ENCODE measurements at regions not wholly inside any gene's neighbourhood (a gene's known extent, or its start where the extent isn't known, plus 50 kb on each side); places are given as distances from the start of the nearest gene placed in this dataset.

DNA sequence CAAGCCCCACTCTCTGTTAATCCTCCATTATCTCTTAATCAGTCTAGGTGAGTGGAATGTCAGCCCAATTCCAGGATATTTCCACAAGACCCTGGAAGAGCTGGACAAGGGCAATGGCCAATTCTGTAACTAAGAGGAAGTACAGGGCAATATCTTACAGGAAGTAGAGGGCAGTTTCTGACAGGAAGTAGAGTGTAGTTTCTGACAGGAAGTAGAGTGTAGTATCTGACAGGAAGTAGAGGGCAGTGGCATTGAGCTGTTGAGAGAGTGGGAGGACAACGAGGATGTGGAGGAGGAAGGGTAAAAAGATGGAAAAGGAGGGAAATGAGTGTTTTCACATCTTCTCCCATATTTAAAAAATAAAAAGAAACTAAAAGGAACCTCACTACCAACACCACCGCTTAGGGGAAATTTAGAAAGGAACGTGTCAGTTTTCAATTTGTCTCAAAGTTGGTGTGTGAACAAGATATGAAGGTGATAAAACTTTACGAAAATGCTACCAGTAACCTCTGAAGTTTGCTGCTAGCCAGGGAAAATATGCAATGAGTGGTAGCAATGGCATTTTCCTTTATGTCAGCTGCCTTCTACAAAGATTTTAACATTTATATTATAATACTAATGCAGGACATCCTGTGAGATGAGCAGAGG, 430.9 kb upstream of the HNRNPA3 start:
- peaks cover 20% of the 10 kb centered on the region for H3K4me1 Mint-ChIP-seq (ENCODE audit: unreplicated experiment)
- peak overlapping the region; percentile 83 for H3K27ac Mint-ChIP-seq (ENCODE audit: unreplicated experiment)
- H3K27me3 Mint-ChIP-seq (ENCODE audit: unreplicated experiment): peaks cover 5% of the 10 kb centered on the region
- TF ChIP-seq, protein P1, sequence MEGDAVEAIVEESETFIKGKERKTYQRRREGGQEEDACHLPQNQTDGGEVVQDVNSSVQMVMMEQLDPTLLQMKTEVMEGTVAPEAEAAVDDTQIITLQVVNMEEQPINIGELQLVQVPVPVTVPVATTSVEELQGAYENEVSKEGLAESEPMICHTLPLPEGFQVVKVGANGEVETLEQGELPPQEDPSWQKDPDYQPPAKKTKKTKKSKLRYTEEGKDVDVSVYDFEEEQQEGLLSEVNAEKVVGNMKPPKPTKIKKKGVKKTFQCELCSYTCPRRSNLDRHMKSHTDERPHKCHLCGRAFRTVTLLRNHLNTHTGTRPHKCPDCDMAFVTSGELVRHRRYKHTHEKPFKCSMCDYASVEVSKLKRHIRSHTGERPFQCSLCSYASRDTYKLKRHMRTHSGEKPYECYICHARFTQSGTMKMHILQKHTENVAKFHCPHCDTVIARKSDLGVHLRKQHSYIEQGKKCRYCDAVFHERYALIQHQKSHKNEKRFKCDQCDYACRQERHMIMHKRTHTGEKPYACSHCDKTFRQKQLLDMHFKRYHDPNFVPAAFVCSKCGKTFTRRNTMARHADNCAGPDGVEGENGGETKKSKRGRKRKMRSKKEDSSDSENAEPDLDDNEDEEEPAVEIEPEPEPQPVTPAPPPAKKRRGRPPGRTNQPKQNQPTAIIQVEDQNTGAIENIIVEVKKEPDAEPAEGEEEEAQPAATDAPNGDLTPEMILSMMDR (IDR thresholded peaks at IDR 0.05; ENCODE audit: unreplicated experiment): no peak
- no peak for DNase-seq (ENCODE audit: low spot score)
- no peaks in the 10 kb centered on the region for H3K36me3 Mint-ChIP-seq (ENCODE audit: low read depth, unreplicated experiment)
- H3K4me3 Mint-ChIP-seq (ENCODE audit: unreplicated experiment): peak overlapping the region; percentile 27
- H3K9me3 Mint-ChIP-seq (ENCODE audit: unreplicated experiment): no peaks in the 10 kb centered on the region

DNA sequence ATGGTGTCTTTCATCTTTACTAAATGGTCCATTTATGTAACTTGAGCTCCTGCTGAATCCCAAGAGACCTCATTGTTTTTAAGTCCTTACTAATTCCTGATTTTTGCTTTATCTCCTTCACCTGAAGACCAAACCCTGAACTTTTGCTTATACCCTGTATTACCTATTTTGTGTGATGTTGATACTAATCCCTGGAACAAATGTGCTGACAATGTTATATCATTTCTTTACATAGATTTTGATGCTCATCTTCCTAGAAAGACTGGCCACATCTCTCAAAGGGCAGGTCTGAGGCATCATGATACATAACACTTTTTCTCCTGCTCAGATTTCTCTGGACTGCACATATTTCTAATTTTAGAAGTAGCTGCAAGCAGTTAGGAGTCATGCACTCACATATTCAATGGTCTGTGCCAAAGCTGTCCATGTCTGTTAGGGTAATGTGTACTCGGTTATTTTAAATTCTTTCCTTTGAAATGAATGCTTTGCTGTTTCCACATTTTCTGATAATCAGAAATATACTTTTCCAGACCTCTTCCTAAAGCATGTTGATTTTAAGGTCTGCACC, 427.9 kb upstream of the HNRNPA3 start:
- Mint-ChIP-seq H3K36me3 (ENCODE audit: low read depth, unreplicated experiment) (no peaks in the 10 kb centered on the region), H3K4me3 (ENCODE audit: unreplicated experiment) (no peak overlapping the region), H3K9me3 (ENCODE audit: unreplicated experiment) (no peaks in the 10 kb centered on the region), H3K4me1 (ENCODE audit: unreplicated experiment) (peaks cover 11% of the 10 kb centered on the region), H3K27ac (ENCODE audit: unreplicated experiment) (no peak overlapping the region), H3K27me3 (ENCODE audit: unreplicated experiment) (no peaks in the 10 kb centered on the region)
- no peak for DNase-seq (ENCODE audit: low spot score)
- TF ChIP-seq, protein P1 (IDR thresholded peaks at IDR 0.05; ENCODE audit: unreplicated experiment): no peak

DNA sequence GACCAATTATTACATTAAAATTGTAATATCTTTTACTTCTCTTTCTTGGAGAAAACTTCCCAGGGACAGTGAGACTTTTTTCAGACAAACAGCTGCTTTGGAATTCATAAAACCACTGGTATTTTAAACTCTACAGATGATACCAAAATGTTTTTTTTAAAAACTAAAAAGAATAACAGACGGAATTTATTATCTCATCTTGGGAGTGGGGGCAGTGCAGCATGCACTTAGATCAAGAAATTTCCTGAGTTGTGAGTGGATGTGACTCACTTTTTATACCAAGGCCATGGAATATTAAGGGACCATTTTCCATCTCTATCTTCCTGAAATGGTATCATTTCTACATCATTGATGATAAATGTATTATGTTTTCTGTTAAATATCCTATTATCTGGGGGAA, 422.8 kb upstream of the HNRNPA3 start:
- no peak overlapping the region for H3K4me3 Mint-ChIP-seq (ENCODE audit: unreplicated experiment)
- H3K9me3 Mint-ChIP-seq (ENCODE audit: unreplicated experiment): no peaks in the 10 kb centered on the region
- no peak overlapping the region for H3K27ac Mint-ChIP-seq (ENCODE audit: unreplicated experiment)
- H3K27me3 Mint-ChIP-seq (ENCODE audit: unreplicated experiment): no peaks in the 10 kb centered on the region
- DNase-seq (ENCODE audit: low spot score): no peak
- no peaks in the 10 kb centered on the region for H3K36me3 Mint-ChIP-seq (ENCODE audit: low read depth, unreplicated experiment)
- peaks cover 3% of the 10 kb centered on the region for H3K4me1 Mint-ChIP-seq (ENCODE audit: unreplicated experiment)
- TF ChIP-seq, protein P1 (IDR thresholded peaks at IDR 0.05; ENCODE audit: unreplicated experiment): no peak

DNA sequence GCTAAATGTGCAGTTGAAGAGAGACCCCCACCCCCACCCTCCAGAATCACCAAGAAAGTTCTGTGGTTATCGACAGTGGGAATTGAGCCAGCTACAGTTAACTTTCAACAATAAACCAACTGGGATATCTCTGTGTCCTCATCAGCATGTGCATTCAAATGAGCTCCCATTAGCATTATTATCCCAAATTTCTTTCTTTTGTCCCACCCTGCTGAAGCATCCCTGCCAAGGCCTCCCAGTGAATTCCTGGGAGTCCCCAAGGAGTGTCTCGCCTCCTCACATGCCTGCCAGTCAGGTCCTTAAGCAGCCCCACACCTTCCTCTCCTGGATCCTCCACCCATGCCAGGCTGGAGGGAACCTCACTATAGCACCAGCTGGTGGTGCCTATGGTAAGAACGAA, 422.1 kb upstream of the HNRNPA3 start:
- H3K4me3 Mint-ChIP-seq (ENCODE audit: unreplicated experiment): no peak overlapping the region
- TF ChIP-seq, protein P1 (IDR thresholded peaks at IDR 0.05; ENCODE audit: unreplicated experiment): no peak
- H3K36me3 Mint-ChIP-seq (ENCODE audit: low read depth, unreplicated experiment): no peaks in the 10 kb centered on the region
- H3K9me3 Mint-ChIP-seq (ENCODE audit: unreplicated experiment): no peaks in the 10 kb centered on the region
- H3K4me1 Mint-ChIP-seq (ENCODE audit: unreplicated experiment): peaks cover 3% of the 10 kb centered on the region
- no peak overlapping the region for H3K27ac Mint-ChIP-seq (ENCODE audit: unreplicated experiment)
- no peaks in the 10 kb centered on the region for H3K27me3 Mint-ChIP-seq (ENCODE audit: unreplicated experiment)
- DNase-seq (ENCODE audit: low spot score): no peak

DNA sequence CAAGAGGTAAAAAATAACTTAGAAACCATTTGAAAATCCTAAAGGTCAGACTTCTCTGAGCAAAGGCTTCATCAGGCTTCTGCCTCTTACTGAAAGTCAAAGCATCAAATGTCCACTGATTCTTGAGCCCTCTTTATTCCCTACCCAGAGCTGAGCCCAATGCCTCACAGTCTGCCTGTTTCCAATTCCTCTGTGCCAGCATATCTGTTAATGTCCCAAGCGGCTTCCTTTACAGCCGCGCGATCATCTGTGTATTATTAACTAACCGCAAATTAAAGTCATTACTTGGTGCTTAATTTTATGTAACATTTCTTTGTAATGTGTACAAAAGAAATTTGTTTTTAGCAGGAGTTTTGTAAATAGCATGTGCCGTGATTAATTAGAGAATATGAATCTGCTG, 418.8 kb upstream of the HNRNPA3 start:
- no peak overlapping the region for H3K27ac Mint-ChIP-seq (ENCODE audit: unreplicated experiment)
- no peak for DNase-seq (ENCODE audit: low spot score)
- H3K4me1 Mint-ChIP-seq (ENCODE audit: unreplicated experiment): peaks cover 3% of the 10 kb centered on the region
- H3K36me3 Mint-ChIP-seq (ENCODE audit: low read depth, unreplicated experiment): no peaks in the 10 kb centered on the region
- TF ChIP-seq, protein P1 (IDR thresholded peaks at IDR 0.05; ENCODE audit: unreplicated experiment): no peak
- H3K27me3 Mint-ChIP-seq (ENCODE audit: unreplicated experiment): peaks cover 2% of the 10 kb centered on the region
- H3K9me3 Mint-ChIP-seq (ENCODE audit: unreplicated experiment): no peaks in the 10 kb centered on the region
- H3K4me3 Mint-ChIP-seq (ENCODE audit: unreplicated experiment): no peak overlapping the region
